OCI-LY7 (cell line): ENCODE measurements at regions not wholly inside any gene's neighbourhood (a gene's known extent, or its start where the extent isn't known, plus 50 kb on each side); places are given as distances from the start of the nearest gene placed in this dataset.

ENCODE experiments used
- EZH2phosphoT487 ChIP-seq: fragments of 200-600 bp; sonication (generic); IDR thresholded peaks from 2 replicates; pipeline ENCODE4 v1.6.1; 2018; ENCODE audit warnings: low read depth, borderline replicate concordance, mild to moderate bottlenecking, mixed run types, antibody characterized with exemption, low read length, moderate library complexity, mixed read lengths
- TF ChIP-seq, protein P1 (sequence below): fragments of 200-600 bp; sonication (generic); conservative IDR thresholded peaks from 2 replicates; pipeline ENCODE4 v1.5.1; 2014; ENCODE audit warnings: mild to moderate bottlenecking, antibody characterized with exemption, low read length, moderate library complexity, mixed read lengths

DNA sequence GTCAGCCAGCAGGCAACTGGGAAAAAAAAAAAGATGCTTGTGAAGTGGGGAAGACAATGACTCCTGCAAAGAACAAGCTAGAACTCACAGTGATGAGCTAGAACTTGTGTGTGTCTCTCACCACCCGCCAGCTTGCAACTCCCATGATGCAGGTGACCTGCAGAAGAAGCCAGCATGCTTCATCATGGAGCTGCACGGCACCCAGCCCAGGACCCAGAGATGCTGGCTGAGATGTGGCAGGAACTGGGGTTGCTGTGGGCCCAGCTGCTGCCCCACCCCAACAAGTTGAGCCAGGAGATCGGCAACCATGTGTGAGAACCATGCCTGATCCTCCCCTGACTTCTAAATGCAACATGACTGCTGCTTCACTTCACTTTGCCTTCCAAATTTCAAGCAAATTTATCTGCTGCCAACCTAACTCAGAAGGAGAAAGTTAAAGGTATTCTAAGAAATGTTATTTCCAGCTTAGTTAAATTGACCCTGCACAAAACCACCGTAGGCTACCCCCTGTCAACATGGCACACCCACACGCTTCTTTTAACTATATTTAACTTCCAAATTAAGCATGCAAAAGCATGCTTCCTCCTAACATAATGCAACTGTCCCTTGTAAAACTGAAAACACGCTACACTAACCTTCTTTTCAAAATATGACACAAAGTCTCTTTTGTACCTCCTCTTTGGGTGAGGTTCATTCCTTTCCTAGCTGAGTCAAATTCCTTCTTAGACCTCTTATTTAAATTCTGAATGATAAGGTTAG is 166.0 kb upstream of the IGSF21 start:
- TF ChIP-seq, protein P1, sequence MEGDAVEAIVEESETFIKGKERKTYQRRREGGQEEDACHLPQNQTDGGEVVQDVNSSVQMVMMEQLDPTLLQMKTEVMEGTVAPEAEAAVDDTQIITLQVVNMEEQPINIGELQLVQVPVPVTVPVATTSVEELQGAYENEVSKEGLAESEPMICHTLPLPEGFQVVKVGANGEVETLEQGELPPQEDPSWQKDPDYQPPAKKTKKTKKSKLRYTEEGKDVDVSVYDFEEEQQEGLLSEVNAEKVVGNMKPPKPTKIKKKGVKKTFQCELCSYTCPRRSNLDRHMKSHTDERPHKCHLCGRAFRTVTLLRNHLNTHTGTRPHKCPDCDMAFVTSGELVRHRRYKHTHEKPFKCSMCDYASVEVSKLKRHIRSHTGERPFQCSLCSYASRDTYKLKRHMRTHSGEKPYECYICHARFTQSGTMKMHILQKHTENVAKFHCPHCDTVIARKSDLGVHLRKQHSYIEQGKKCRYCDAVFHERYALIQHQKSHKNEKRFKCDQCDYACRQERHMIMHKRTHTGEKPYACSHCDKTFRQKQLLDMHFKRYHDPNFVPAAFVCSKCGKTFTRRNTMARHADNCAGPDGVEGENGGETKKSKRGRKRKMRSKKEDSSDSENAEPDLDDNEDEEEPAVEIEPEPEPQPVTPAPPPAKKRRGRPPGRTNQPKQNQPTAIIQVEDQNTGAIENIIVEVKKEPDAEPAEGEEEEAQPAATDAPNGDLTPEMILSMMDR: no peak
- TF ChIP-seq EZH2phosphoT487: no peak
